ENCODE measurements at regions not wholly inside any gene's neighbourhood (a gene's known extent, or its start where the extent isn't known, plus 50 kb on each side); places are given as distances from the start of the nearest gene placed in this dataset.

DNA sequence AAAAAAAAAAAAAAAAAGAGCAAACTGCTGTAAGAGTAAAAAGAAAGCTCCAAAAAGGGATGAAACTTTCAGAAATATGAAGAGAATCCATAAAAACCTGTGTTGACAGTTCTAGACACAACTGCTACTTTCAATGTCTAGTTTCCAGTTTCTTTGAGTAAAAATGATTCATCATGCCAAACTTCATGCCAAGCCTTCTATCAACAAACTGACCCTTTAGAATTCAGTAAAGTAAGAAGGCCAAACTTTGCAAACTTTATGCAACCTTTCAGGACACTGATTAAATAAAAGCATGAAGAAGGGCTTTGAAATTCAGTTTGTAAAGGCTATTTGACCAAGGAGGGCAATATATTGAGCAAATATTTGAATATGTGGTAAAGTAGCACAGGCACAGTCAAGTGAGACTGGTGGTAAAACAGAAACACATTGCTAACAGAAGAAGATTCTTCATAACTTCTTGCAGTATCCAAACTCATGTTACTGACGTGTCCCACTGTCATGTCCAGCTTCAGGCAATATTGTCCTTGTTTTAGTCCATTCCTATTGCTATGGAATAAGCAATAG lies 56.3 kb upstream of the CFAP20DC start:
- no peak for DNase-seq (ENCODE audit: low read depth in 2 of 2, low spot score in 1 of 2)

DNA sequence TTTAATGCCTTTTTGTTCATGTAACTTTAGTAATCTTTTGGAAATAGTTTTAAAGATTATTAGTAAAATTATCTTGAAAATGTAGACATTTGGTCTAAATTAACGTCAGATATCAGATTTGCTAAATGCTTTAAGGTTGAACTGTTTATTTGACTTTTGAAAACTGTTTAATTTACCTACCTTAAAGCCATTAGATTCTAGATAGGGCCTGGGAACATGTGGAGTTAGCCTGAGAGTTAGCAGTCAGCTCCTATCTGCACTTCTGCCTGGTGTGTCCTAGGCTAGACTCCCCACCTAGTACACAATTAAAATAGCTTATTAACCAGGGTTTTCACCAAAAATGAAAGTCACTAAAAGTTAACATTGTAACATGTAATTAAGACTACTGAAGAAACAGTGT lies 53.7 kb upstream of the CFAP20DC start:
- no peak for DNase-seq (ENCODE audit: low read depth in 2 of 2, low spot score in 1 of 2)

DNA sequence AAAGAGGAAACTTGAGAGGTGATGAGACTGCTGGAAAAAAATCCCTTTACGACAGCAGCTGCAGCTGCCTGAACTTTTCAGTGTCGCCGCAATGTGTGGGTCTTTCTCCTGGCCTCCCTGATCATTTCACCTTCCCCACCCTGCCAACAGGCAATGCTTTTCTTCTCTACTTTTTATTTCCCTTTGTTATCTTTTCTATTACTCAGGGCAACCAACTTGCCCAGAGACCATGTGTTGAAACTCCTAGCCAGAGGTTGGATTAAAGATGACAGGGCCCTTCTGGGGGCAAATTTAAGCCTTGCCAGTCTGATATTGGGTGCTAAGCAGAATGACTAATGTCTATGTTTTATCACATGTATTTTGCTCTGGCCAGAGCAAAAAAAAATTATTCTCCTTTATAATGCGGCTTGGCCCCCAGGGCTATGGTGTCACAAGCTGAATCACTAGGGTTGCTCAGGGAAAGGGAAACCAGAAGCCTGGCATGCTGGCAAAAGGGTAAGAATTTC lies 51.5 kb upstream of the CFAP20DC start:
- no peak for DNase-seq (ENCODE audit: low read depth in 2 of 2, low spot score in 1 of 2)

Data from stimulated activated CD8-positive, alpha-beta memory T cell treated with anti-CD3 and anti-CD28 coated beads, Interleukin-4, amount 100 ng/mL, for 1 hour (primary cell).